ENCODE measurements at regions not wholly inside any gene's neighbourhood (a gene's known extent, or its start where the extent isn't known, plus 50 kb on each side); places are given as distances from the start of the nearest gene placed in this dataset.

GRCh38 chr1:181986907-181987305 lies 74.6 kb downstream of the ZNF648 start:
- TF ChIP-seq, protein P1, sequence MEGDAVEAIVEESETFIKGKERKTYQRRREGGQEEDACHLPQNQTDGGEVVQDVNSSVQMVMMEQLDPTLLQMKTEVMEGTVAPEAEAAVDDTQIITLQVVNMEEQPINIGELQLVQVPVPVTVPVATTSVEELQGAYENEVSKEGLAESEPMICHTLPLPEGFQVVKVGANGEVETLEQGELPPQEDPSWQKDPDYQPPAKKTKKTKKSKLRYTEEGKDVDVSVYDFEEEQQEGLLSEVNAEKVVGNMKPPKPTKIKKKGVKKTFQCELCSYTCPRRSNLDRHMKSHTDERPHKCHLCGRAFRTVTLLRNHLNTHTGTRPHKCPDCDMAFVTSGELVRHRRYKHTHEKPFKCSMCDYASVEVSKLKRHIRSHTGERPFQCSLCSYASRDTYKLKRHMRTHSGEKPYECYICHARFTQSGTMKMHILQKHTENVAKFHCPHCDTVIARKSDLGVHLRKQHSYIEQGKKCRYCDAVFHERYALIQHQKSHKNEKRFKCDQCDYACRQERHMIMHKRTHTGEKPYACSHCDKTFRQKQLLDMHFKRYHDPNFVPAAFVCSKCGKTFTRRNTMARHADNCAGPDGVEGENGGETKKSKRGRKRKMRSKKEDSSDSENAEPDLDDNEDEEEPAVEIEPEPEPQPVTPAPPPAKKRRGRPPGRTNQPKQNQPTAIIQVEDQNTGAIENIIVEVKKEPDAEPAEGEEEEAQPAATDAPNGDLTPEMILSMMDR (IDR thresholded peaks at IDR 0.05): no peak
- TF ChIP-seq POLR2A (IDR thresholded peaks at IDR 0.05): no peak
